Transverse colon (tissue), 4 donors: ENCODE measurements at regions not wholly inside any gene's neighbourhood (a gene's known extent, or its start where the extent isn't known, plus 50 kb on each side); places are given as distances from the start of the nearest gene placed in this dataset.

Source experiments
- DNase-seq: peaks from one replicate; pipeline ENCODE4 v3.0.0-alpha.2; 2019
- H3K27ac ChIP-seq, 4 donors: fragments of 200-600 bp; sonication (generic); 2 replicates each; pipeline ENCODE4 v1.5.1; 2016 to 2018; ENCODE audit warnings: inconsistent platforms in 4 of 4
- H3K27me3 ChIP-seq: fragments of 200-600 bp; sonication (generic); 2 replicates; pipeline ENCODE4 v1.5.1; 2017; ENCODE audit warnings: inconsistent platforms
- H3K36me3 ChIP-seq, 4 donors: fragments of 200-600 bp; sonication (generic); 2 replicates each; pipeline ENCODE4 v1.5.1; 2017 to 2019; ENCODE audit warnings: inconsistent platforms in 4 of 4
- H3K4me1 ChIP-seq, 4 donors: fragments of 200-600 bp; sonication (generic); 2 replicates each; pipeline ENCODE4 v1.5.1; 2017 to 2020; ENCODE audit warnings: inconsistent platforms in 4 of 4
- H3K4me3 ChIP-seq, 4 donors: fragments of 200-600 bp; sonication (generic); 1 replicate in 1 of 4; 2 replicates in 3 of 4; pipeline versions ENCODE4 v1.5.1 to v1.6.1; 2017 to 2019; ENCODE audit warnings: inconsistent platforms in 4 of 4
- H3K9me3 ChIP-seq, 2 donors: fragments of 200-600 bp; sonication (generic); 2 replicates each; pipeline ENCODE4 v1.5.1; 2017 to 2019; ENCODE audit warnings: inconsistent platforms in 2 of 2
- CTCF ChIP-seq, 5 experiments: fragments of 200-600 bp in 3 of 5; fragments of 450-650 bp in 2 of 5; sonication (generic) in 3 of 5; IDR thresholded peaks; 1 replicate in 2 of 5; 2 replicates in 3 of 5; pipeline ENCODE4 v1.5.1; 2016 to 2017; ENCODE audit warnings: antibody characterized with exemption in 5 of 5, inconsistent platforms in 3 of 5, mild to moderate bottlenecking in 2 of 5, moderate library complexity in 1 of 5
- EP300 ChIP-seq: sonication (generic); formaldehyde crosslinking; IDR thresholded peaks from one replicate; pipeline ENCODE4 v1.6.1; 2017; ENCODE audit warnings: antibody characterized with exemption, low read depth
- POLR2A ChIP-seq: fragments of 450-650 bp; IDR thresholded peaks from one replicate; pipeline ENCODE4 v1.6.1; 2016; ENCODE audit warnings: antibody characterized with exemption, mild to moderate bottlenecking, moderate library complexity
- POLR2AphosphoS5 ChIP-seq, 3 donors: sonication (generic); formaldehyde crosslinking; IDR thresholded peaks; one replicate each; pipeline ENCODE4 v1.6.1; 2016; ENCODE audit warnings: antibody characterized with exemption in 3 of 3
- WGBS, 2 donors: methylation state at CpG; one replicate each; pipeline ENCODE4 v1.1.5; 2018; ENCODE audit warnings: low coverage in 1 of 2; 5-methylcytosine and 5-hydroxymethylcytosine counted together
- in situ Hi-C, 4 donors: fragments of 200-750 bp; cut with MboI; loops; one replicate each; pipeline versions ENCODE4 v1.15.0 to v1.15.1; 2017; ENCODE audit warnings: low sequenced_read_pairs in 3 of 4, low pct_ligation_motif_present in 1 of 4, low pct_unique_long_range_greater_than_20kb in 1 of 4
- intact Hi-C: fragments of 100-400 bp; cut with DNase I; formaldehyde crosslinking; loops from one replicate; pipeline ENCODE4 v1.15.1; 2023; ENCODE audit warnings: low total_unique reads

- Histone ChIP-seq H3K36me3 (no peaks in the 10 kb centered on the region), H3K27me3 (no peaks in the 10 kb centered on the region), H3K27ac (no peak overlapping the region), H3K9me3 (no peaks in the 10 kb centered on the region), H3K4me1 (no peaks in the 10 kb centered on the region), H3K4me3 (no peak overlapping the region)
- WGBS, 2 donors: 61% methylated on average over 2 of the region's 2 CpGs; no CpG with 5 or more reads in 1 of the 2 donors
- intact Hi-C loops (no loop called here), in situ Hi-C loops (no loop called here)
- DNase-seq: no peak
- TF ChIP-seq POLR2A: no peak
Measured at GRCh38 chrX:3230496-3230895, 116.0 kb downstream of the MXRA5 start.

GRCh38 chrX:3227526-3227925 lies 118.9 kb downstream of the MXRA5 start:
- intact Hi-C loops: no loop called here

GRCh38 chrX:3226087-3226486 lies 120.4 kb downstream of the MXRA5 start:
- H3K9me3 ChIP-seq: no peaks in the 10 kb centered on the region
- H3K4me3 ChIP-seq: no peak overlapping the region
- intact Hi-C loops: no loop called here
- no peaks in the 10 kb centered on the region for H3K27me3 ChIP-seq
- in situ Hi-C loops: no loop called here
- 74% methylated on average over 2 of the region's 2 CpGs; no CpG with 5 or more reads in 1 of the 2 donors for WGBS, 2 donors
- no peaks in the 10 kb centered on the region for H3K4me1 ChIP-seq
- DNase-seq: no peak
- no peaks in the 10 kb centered on the region for H3K36me3 ChIP-seq
- no peak for TF ChIP-seq EP300
- no peak for TF ChIP-seq POLR2AphosphoS5 (IDR thresholded peaks at IDR 0.05)
- TF ChIP-seq CTCF (IDR thresholded peaks at IDR 0.05): no peak
- no peak for TF ChIP-seq POLR2A
- H3K27ac ChIP-seq: no peak overlapping the region

More at GRCh38 chrX:3227526-3227925, 118.9 kb downstream of the MXRA5 start:
- no peaks in the 10 kb centered on the region for H3K27me3 ChIP-seq
- WGBS, 2 donors: 90% methylated on average over 1 of the region's 1 CpG; no CpG with 5 or more reads in 1 of the 2 donors
- no peak overlapping the region for H3K27ac ChIP-seq
- TF ChIP-seq POLR2AphosphoS5 (IDR thresholded peaks at IDR 0.05) (no peak), CTCF (IDR thresholded peaks at IDR 0.05) (no peak), POLR2A (no peak)
- H3K4me1 ChIP-seq: no peaks in the 10 kb centered on the region
- in situ Hi-C loops: no loop called here
- H3K4me3 ChIP-seq: no peak overlapping the region
- no peaks in the 10 kb centered on the region for H3K9me3 ChIP-seq
- no peak for DNase-seq
- no peaks in the 10 kb centered on the region for H3K36me3 ChIP-seq

GRCh38 chrX:3221643-3222042 lies 124.8 kb downstream of the MXRA5 start:
- H3K4me1 ChIP-seq: no peaks in the 10 kb centered on the region
- in situ Hi-C loops (no loop called here), intact Hi-C loops (no loop called here)
- no peak overlapping the region for H3K4me3 ChIP-seq
- TF ChIP-seq POLR2AphosphoS5 (IDR thresholded peaks at IDR 0.05) (no peak), EP300 (no peak), POLR2A (no peak), CTCF (IDR thresholded peaks at IDR 0.05) (no peak)
- no peaks in the 10 kb centered on the region for H3K36me3 ChIP-seq
- no peaks in the 10 kb centered on the region for H3K9me3 ChIP-seq
- H3K27me3 ChIP-seq: no peaks in the 10 kb centered on the region
- no peak for DNase-seq
- H3K27ac ChIP-seq: no peak overlapping the region
- WGBS, 2 donors: 94% methylated on average over 4 of the region's 4 CpGs; no CpG with 5 or more reads in 1 of the 2 donors

GRCh38 chrX:3219667-3220066 lies 126.8 kb downstream of the MXRA5 start:
- Histone ChIP-seq H3K9me3 (no peaks in the 10 kb centered on the region), H3K4me3 (no peak overlapping the region), H3K4me1 (no peaks in the 10 kb centered on the region), H3K36me3 (no peaks in the 10 kb centered on the region), H3K27ac (no peak overlapping the region), H3K27me3 (no peaks in the 10 kb centered on the region)
- intact Hi-C loops (no loop called here), in situ Hi-C loops (no loop called here)
- TF ChIP-seq CTCF (IDR thresholded peaks at IDR 0.05) (no peak), EP300 (no peak), POLR2A (no peak)
- WGBS, 2 donors: 83% methylated on average over 4 of the region's 5 CpGs; no CpG with 5 or more reads in 1 of the 2 donors
- DNase-seq: no peak
